Ecto neural progenitor cell (in vitro differentiated cells): ENCODE measurements at regions not wholly inside any gene's neighbourhood (a gene's known extent, or its start where the extent isn't known, plus 50 kb on each side); places are given as distances from the start of the nearest gene placed in this dataset.

ENCODE experiments used
- DNase-seq: peaks from one replicate; pipeline ENCODE4 v3.0.0-alpha.2; 2018; ENCODE audit warnings: low spot score

GRCh38 chr21:35843911-35844667, 216.2 kb downstream of the SETD4 start:
- no peak for DNase-seq

- DNase-seq: no peak
Measured at GRCh38 chr21:35840949-35841348, 219.4 kb downstream of the SETD4 start.

GRCh38 chr21:35840197-35840799, 220.0 kb downstream of the SETD4 start:
- DNase-seq: no peak

GRCh38 chr21:35838987-35839763, 221.2 kb downstream of the SETD4 start:
- no peak for DNase-seq

GRCh38 chr21:35838350-35838749, 222.0 kb downstream of the SETD4 start:
- DNase-seq: no peak

GRCh38 chr21:35833991-35834390, 226.3 kb downstream of the SETD4 start:
- DNase-seq: no peak

GRCh38 chr21:35833388-35833787, 226.9 kb downstream of the SETD4 start:
- DNase-seq: no peak

GRCh38 chr21:35831230-35831629, 229.1 kb downstream of the SETD4 start:
- no peak for DNase-seq

- no peak for DNase-seq
Measured at GRCh38 chr21:35829067-35829466, 231.3 kb downstream of the SETD4 start.

- no peak for DNase-seq
Measured at GRCh38 chr21:35828161-35828560, 232.2 kb downstream of the SETD4 start.

- DNase-seq: no peak
Measured at GRCh38 chr21:35827004-35827403, 233.3 kb downstream of the SETD4 start.

- DNase-seq: no peak
Measured at GRCh38 chr21:35825370-35826353, 234.7 kb downstream of the SETD4 start.

GRCh38 chr21:35824136-35824535, 236.2 kb downstream of the SETD4 start:
- DNase-seq: no peak

GRCh38 chr21:35819134-35819533, 241.2 kb downstream of the SETD4 start:
- DNase-seq: no peak

- no peak for DNase-seq
Measured at GRCh38 chr21:35818597-35818996, 241.7 kb downstream of the SETD4 start.

- no peak for DNase-seq
Measured at GRCh38 chr21:35814858-35815619, 245.3 kb downstream of the SETD4 start.

- no peak for DNase-seq
Measured at GRCh38 chr21:35812679-35813078, 247.6 kb downstream of the SETD4 start.

GRCh38 chr21:35811191-35811806, 249.0 kb downstream of the SETD4 start:
- DNase-seq: no peak

GRCh38 chr21:35810431-35810970, 249.8 kb downstream of the SETD4 start:
- DNase-seq: no peak

GRCh38 chr21:35801391-35801790, 258.9 kb downstream of the SETD4 start:
- no peak for DNase-seq
